SK-N-SH treated with all-trans-retinoic acid at 6 μM for 48 hours (cell line): ENCODE measurements at regions not wholly inside any gene's neighbourhood (a gene's known extent, or its start where the extent isn't known, plus 50 kb on each side); places are given as distances from the start of the nearest gene placed in this dataset.

Experiments used
- CREB5 ChIP-seq: fragments of 250-450 bp; sonication (Bioruptor Pico); IDR thresholded peaks from 2 replicates; pipeline ENCODE4 v1.5.1; 2020; ENCODE audit warnings: low read depth, mild to moderate bottlenecking, moderate library complexity
- SNAI2 ChIP-seq: fragments of 250-450 bp; sonication (Bioruptor Pico); IDR thresholded peaks from 2 replicates; pipeline ENCODE4 v1.5.0; 2020; ENCODE audit warnings: mild to moderate bottlenecking, moderate library complexity
- ZFP3 ChIP-seq: fragments of 250-450 bp; sonication (Bioruptor Pico); IDR thresholded peaks from 2 replicates; pipeline ENCODE4 v1.5.0; 2020; ENCODE audit warnings: mild to moderate bottlenecking, moderate library complexity

- TF ChIP-seq ZFP3 (CRISPR knock-in tag) = no peak
- no peak for TF ChIP-seq CREB5
- no peak for TF ChIP-seq SNAI2 (CRISPR knock-in tag)
Observed at GRCh38 chr1:5734996-5735395, 257.2 kb downstream of the NPHP4 start.
